Stimulated activated naive CD8-positive, alpha-beta T cell treated with anti-CD3 and anti-CD28 coated beads, Interleukin-15, amount 100 ng/mL, for 72 hours (primary cell): ENCODE measurements at regions not wholly inside any gene's neighbourhood (a gene's known extent, or its start where the extent isn't known, plus 50 kb on each side); places are given as distances from the start of the nearest gene placed in this dataset.

Experiments used
- ATAC-seq: fragments of 150-1000 bp; cut with Tn5 transposase; 2 replicates; pipeline ENCODE4 v1.10.0; 2021; ENCODE audit warnings: mild to moderate bottlenecking, moderate library complexity
- DNase-seq, 2 donors: peaks; one replicate each; pipeline ENCODE4 v3.0.0; 2021 to 2022
- H3K27ac Mint-ChIP-seq, 2 donors: one replicate each; pipeline ENCODE4 v1.8.0; 2022; ENCODE audit warnings: mild to moderate bottlenecking in 2 of 2, mixed read lengths in 2 of 2, moderate library complexity in 2 of 2
- H3K27me3 Mint-ChIP-seq: one replicate; pipeline ENCODE4 v1.8.0; 2022; ENCODE audit warnings: mixed read lengths
- H3K4me1 Mint-ChIP-seq: one replicate; pipeline ENCODE4 v1.8.0; 2022; ENCODE audit warnings: mild to moderate bottlenecking, mixed read lengths
- H3K4me3 Mint-ChIP-seq, 2 donors: one replicate each; pipeline ENCODE4 v1.8.0; 2022; ENCODE audit warnings: mild to moderate bottlenecking in 2 of 2, mixed read lengths in 2 of 2, moderate library complexity in 1 of 2
- H3K9me3 Mint-ChIP-seq, 2 donors: one replicate each; pipeline ENCODE4 v1.8.0; 2022; ENCODE audit warnings: mixed read lengths in 2 of 2

DNA sequence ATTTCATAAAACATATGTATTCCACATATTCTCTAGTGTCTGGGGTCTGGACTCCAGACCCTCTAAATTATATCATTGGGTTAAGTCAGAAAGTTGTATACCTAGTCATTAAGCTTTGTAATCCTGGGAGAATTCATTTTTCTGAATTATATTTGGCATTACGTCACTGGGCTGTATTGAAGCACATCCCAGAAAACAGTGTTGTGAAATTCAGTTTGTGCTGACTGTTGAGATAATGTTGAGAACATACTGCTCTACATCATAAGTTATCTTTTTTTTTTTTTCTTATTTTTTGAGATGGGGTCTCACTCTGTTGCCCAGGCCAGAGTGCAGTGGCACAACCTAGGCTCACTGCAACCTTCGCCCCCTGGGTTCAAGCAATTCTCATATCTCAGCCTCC lies 153.1 kb upstream of the STT3B start:
- H3K4me1 Mint-ChIP-seq, result peaks cover 11% of the 10 kb centered on the region
- no peak for ATAC-seq
- H3K27me3 Mint-ChIP-seq, result no peaks in the 10 kb centered on the region
- no peak overlapping the region for H3K27ac Mint-ChIP-seq
- no peak overlapping the region for H3K4me3 Mint-ChIP-seq
- no peaks in the 10 kb centered on the region for H3K9me3 Mint-ChIP-seq
- DNase-seq, result no peak

DNA sequence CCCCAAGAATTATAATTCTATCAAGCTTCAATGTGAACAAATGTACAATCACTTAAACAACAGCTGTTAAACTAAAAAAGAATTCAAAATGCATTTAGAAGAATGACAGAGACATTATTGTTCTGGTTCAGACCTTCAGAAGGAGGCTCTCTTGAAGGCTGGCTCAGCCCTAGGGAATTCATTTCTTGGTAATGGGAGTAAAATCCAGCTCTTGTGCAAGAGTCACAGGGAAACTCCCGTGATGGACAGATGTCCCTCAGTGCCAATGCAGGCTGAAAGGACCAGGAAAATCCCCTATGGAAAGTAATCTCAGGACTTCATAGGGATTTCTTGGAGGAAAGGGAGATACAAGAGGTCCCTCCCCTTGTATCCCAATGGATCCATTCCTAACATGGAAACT lies 149.9 kb upstream of the STT3B start:
- peaks cover 6 to 16% of the 10 kb centered on the region in 2 donors for H3K9me3 Mint-ChIP-seq
- H3K4me1 Mint-ChIP-seq, result peaks cover under 1% of the 10 kb centered on the region
- no peaks in the 10 kb centered on the region for H3K27me3 Mint-ChIP-seq
- DNase-seq, result no peak
- H3K27ac Mint-ChIP-seq, result no peak overlapping the region
- H3K4me3 Mint-ChIP-seq, result no peak overlapping the region
- ATAC-seq, result no peak

DNA sequence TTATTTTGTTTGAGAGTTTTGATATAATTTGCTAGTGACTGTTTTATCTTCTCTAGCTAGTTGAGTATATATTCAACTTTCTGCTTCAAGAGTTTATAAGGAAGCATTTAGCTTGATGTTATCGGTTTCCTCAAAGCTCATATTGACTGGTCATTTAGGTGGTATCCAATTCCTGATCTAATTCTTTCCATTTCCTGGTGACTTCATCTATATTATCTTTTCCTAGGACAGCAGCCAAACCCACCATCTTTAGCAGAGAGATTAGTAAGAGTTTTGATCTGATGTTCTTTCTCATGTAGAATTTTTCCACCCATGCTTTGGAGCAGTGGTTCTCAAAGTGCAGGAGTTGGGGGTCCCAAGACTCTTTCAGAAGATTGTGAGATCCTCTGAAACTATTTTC lies 148.6 kb upstream of the STT3B start:
- ATAC-seq (no peak), DNase-seq (no peak)
- Mint-ChIP-seq H3K4me1 (no peaks in the 10 kb centered on the region), H3K27ac (peak overlapping the region in 1 of 2 donors; percentile 19), H3K4me3 (no peak overlapping the region), H3K9me3 (peaks cover 6 to 16% of the 10 kb centered on the region in 2 donors), H3K27me3 (no peaks in the 10 kb centered on the region)

GRCh38 chr3:31389939-31390338 lies 142.8 kb upstream of the STT3B start:
- H3K9me3 Mint-ChIP-seq, result peaks cover 6 to 16% of the 10 kb centered on the region in 2 donors
- H3K4me1 Mint-ChIP-seq, result peaks cover 15% of the 10 kb centered on the region
- no peak overlapping the region for H3K27ac Mint-ChIP-seq
- ATAC-seq (no peak), DNase-seq (no peak)
- H3K27me3 Mint-ChIP-seq, result no peaks in the 10 kb centered on the region
- H3K4me3 Mint-ChIP-seq, result no peak overlapping the region

GRCh38 chr3:31390466-31390865 lies 142.3 kb upstream of the STT3B start:
- H3K27me3 Mint-ChIP-seq, result no peaks in the 10 kb centered on the region
- H3K27ac Mint-ChIP-seq, result no peak overlapping the region
- ATAC-seq, result no peak
- H3K4me1 Mint-ChIP-seq, result peaks cover 15% of the 10 kb centered on the region
- H3K9me3 Mint-ChIP-seq, result peaks cover 6 to 16% of the 10 kb centered on the region in 2 donors
- DNase-seq, result no peak
- no peak overlapping the region for H3K4me3 Mint-ChIP-seq

DNA sequence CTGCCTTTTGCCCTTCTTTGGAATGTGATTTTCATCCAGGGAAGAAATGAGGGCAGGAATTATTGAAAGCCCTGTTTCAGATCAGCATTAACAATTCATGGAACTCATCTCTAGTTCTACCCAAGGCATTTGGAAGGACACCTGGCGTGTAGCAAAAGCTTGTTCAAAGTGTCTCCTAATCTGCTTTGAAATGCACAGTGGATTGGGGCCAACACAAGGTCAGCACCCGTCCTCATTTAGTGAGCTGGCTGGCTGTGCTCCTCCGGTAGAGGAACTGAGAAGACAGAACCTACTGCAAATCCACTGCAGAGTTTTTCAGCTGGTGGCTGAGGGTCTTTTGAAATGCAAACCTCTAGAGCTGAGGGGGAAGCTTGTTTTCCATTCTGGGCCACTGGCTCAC lies 141.6 kb upstream of the STT3B start:
- H3K4me3 Mint-ChIP-seq, result no peak overlapping the region
- no peak overlapping the region for H3K27ac Mint-ChIP-seq
- no peaks in the 10 kb centered on the region for H3K27me3 Mint-ChIP-seq
- peaks cover 6 to 15% of the 10 kb centered on the region in 2 donors for H3K9me3 Mint-ChIP-seq
- DNase-seq, result no peak
- peaks cover 15% of the 10 kb centered on the region for H3K4me1 Mint-ChIP-seq
- no peak for ATAC-seq

- no peak for DNase-seq
- H3K27ac Mint-ChIP-seq, result no peak overlapping the region
- H3K9me3 Mint-ChIP-seq, result peaks cover under 1 to 2% of the 10 kb centered on the region in 2 donors
- no peak overlapping the region for H3K4me3 Mint-ChIP-seq
- H3K4me1 Mint-ChIP-seq, result peaks cover 15% of the 10 kb centered on the region
- no peak for ATAC-seq
- H3K27me3 Mint-ChIP-seq, result no peaks in the 10 kb centered on the region
Observed at GRCh38 chr3:31392568-31392967, 140.2 kb upstream of the STT3B start.

DNA sequence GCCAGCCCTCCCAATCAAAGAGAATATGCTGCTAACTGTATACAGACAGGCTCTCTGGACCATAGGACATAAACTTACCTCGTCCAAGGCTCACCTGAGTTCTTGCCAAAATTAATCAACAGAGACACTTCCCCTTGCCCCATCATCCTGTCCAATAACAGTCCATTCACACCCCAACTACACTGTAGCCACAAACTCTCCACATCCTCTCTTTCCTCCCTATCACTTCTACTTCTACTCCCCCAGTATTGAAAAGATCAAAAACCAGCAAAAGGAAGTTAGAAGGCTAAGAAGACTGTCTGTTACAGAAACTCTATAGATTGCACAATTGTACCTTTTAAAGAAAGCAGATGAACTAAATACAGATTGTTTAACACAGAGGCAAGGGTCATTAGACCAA lies 133.5 kb upstream of the STT3B start:
- H3K4me1 Mint-ChIP-seq, result peaks cover 11% of the 10 kb centered on the region
- no peak overlapping the region for H3K27ac Mint-ChIP-seq
- no peaks in the 10 kb centered on the region for H3K27me3 Mint-ChIP-seq
- DNase-seq, result no peak
- ATAC-seq, result peak; percentile 84
- peaks cover 8 to 17% of the 10 kb centered on the region in 2 donors for H3K9me3 Mint-ChIP-seq
- no peak overlapping the region for H3K4me3 Mint-ChIP-seq

DNA sequence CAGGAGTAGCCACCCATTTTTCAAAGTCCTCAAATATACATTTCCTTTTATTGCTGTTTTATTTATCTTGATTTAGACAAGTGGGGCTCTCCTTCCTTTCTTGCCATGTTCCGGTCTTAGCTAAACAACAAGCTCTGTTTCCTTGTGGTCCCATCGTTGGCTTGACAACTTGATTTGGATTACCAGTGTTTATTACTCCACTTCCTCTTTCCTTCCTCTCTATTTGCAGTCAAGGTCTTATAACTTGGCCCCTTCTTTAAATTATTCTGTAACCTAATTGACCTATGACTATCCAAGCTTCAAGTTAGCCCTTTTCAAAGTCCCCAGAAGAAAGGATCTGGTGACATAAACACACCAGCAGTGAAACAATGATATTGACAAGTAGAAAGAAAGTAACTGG lies 130.6 kb upstream of the STT3B start:
- peaks cover 8 to 17% of the 10 kb centered on the region in 2 donors for H3K9me3 Mint-ChIP-seq
- H3K27ac Mint-ChIP-seq, result no peak overlapping the region
- ATAC-seq, result no peak
- no peaks in the 10 kb centered on the region for H3K27me3 Mint-ChIP-seq
- no peak for DNase-seq
- no peak overlapping the region for H3K4me3 Mint-ChIP-seq
- H3K4me1 Mint-ChIP-seq, result peaks cover 11% of the 10 kb centered on the region

GRCh38 chr3:31403197-31403596 lies 129.5 kb upstream of the STT3B start:
- Mint-ChIP-seq H3K27me3 (no peaks in the 10 kb centered on the region), H3K9me3 (peaks cover 8 to 17% of the 10 kb centered on the region in 2 donors), H3K4me1 (peaks cover 11% of the 10 kb centered on the region), H3K27ac (no peak overlapping the region), H3K4me3 (no peak overlapping the region)
- DNase-seq (no peak), ATAC-seq (no peak)

GRCh38 chr3:31404871-31405270 lies 127.9 kb upstream of the STT3B start:
- H3K27me3 Mint-ChIP-seq, result no peaks in the 10 kb centered on the region
- H3K9me3 Mint-ChIP-seq, result peaks cover 8 to 17% of the 10 kb centered on the region in 2 donors
- H3K4me3 Mint-ChIP-seq, result no peak overlapping the region
- H3K27ac Mint-ChIP-seq, result no peak overlapping the region
- ATAC-seq, result no peak
- H3K4me1 Mint-ChIP-seq, result peaks cover 2% of the 10 kb centered on the region
- DNase-seq, result no peak

DNA sequence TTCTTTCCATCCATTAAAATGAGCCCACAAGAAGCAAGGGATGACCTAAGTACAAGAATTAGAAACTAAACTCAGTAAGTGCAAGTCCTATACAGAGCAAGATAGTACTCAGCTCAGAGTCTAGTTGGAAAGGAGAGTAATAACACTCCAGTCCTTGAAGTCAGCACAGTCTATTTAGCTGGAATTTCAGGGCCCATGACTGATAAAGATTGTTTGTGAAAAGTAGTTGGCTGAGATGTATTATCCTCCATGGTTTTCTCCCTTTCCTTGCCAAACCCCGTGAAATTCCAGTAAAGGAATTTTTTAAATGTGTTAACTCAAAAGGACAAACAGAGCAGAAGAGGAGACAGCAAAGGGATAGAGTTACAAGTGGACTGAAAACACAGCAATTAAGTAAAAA lies 127.2 kb upstream of the STT3B start:
- ATAC-seq (no peak), DNase-seq (no peak)
- Mint-ChIP-seq H3K4me3 (no peak overlapping the region), H3K4me1 (no peaks in the 10 kb centered on the region), H3K9me3 (peaks cover 8 to 17% of the 10 kb centered on the region in 2 donors), H3K27me3 (no peaks in the 10 kb centered on the region), H3K27ac (no peak overlapping the region)

DNA sequence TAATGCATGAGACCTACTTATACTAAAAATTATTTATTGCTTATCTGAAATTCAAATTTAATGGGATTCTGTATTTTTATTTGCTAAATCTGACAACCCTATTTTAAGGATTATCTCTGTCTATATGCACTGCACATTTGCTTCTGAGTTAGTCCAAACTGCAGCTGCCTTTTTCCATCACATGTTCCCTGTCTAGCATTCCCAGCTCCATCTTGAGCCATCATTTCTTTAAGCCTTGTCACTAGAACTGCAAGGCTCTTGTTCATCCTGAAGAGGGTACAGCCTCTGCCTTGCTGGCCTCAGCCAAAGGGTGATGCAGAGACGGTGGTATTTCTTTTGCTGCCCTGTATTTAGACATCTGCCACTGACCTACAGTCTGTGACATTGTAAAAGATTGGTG lies 125.8 kb upstream of the STT3B start:
- H3K27ac Mint-ChIP-seq, result no peak overlapping the region
- H3K4me1 Mint-ChIP-seq, result no peaks in the 10 kb centered on the region
- ATAC-seq (no peak), DNase-seq (no peak)
- H3K4me3 Mint-ChIP-seq, result no peak overlapping the region
- H3K27me3 Mint-ChIP-seq, result no peaks in the 10 kb centered on the region
- peaks cover 0 to 6% of the 10 kb centered on the region in 2 donors for H3K9me3 Mint-ChIP-seq

GRCh38 chr3:31407665-31408064 lies 125.1 kb upstream of the STT3B start:
- Mint-ChIP-seq H3K4me1 (no peaks in the 10 kb centered on the region), H3K27me3 (no peaks in the 10 kb centered on the region), H3K4me3 (no peak overlapping the region), H3K9me3 (no peaks in the 10 kb centered on the region), H3K27ac (no peak overlapping the region)
- no peak for DNase-seq
- no peak for ATAC-seq

DNA sequence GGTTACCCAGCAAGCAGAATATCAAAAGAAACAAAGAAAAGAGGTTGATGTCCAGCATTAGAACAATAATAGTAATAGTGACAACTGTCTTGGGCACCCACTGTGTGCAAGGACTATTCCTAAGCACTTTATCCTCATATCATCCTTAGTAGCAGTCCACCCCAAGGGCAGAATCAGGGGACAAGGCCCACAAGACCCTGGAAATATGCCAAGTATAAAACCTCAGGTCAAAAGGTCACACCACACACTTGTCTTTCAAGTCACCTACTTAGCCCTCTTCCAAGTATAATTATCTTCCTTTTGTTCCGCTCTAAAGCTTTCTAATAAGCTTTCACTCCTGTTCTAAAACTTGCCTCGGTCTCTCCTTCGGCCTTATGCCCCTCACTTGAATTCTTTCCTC lies 124.0 kb upstream of the STT3B start:
- Mint-ChIP-seq H3K4me1 (no peaks in the 10 kb centered on the region), H3K27me3 (no peaks in the 10 kb centered on the region), H3K9me3 (no peaks in the 10 kb centered on the region), H3K4me3 (no peak overlapping the region), H3K27ac (no peak overlapping the region)
- DNase-seq (no peak), ATAC-seq (no peak)

GRCh38 chr3:31409389-31409788 lies 123.3 kb upstream of the STT3B start:
- no peaks in the 10 kb centered on the region for H3K4me1 Mint-ChIP-seq
- H3K9me3 Mint-ChIP-seq, result no peaks in the 10 kb centered on the region
- no peak for DNase-seq
- no peak overlapping the region for H3K27ac Mint-ChIP-seq
- no peak overlapping the region for H3K4me3 Mint-ChIP-seq
- ATAC-seq, result no peak
- H3K27me3 Mint-ChIP-seq, result no peaks in the 10 kb centered on the region

- ATAC-seq (no peak), DNase-seq (no peak)
- Mint-ChIP-seq H3K9me3 (no peaks in the 10 kb centered on the region), H3K27ac (no peak overlapping the region), H3K27me3 (no peaks in the 10 kb centered on the region), H3K4me3 (no peak overlapping the region), H3K4me1 (no peaks in the 10 kb centered on the region)
Observed at GRCh38 chr3:31409866-31410265, 122.9 kb upstream of the STT3B start.
